D721Med (cell line): ENCODE measurements at regions not wholly inside any gene's neighbourhood (a gene's known extent, or its start where the extent isn't known, plus 50 kb on each side); places are given as distances from the start of the nearest gene placed in this dataset.

Experiments
- DNase-seq: peaks from one replicate; pipeline ENCODE4 v3.0.0; 2011; ENCODE audit warnings: low spot score; ENCODE audit not compliant: insufficient read length
- FAIRE-seq: peaks from 2 replicates; lab custom pipeline; 2011; peaks lifted over from hg19 to GRCh38; lab: Jason Lieb, UNC
- CTCF ChIP-seq: IDR thresholded peaks from 2 replicates; pipeline ENCODE4 v1.5.1; 2012; ENCODE audit warnings: mild to moderate bottlenecking, control low read depth; ENCODE audit not compliant: insufficient read depth; ENCODE audit errors: missing control alignments

- no peak for DNase-seq
- no peak for TF ChIP-seq CTCF
- no peak for FAIRE-seq
These were observed 609.0 kb upstream of the FZD8 start for GRCh38 chr10:36251068-36251467.

GRCh38 chr10:36248304-36248981 is 606.3 kb upstream of the FZD8 start:
- TF ChIP-seq CTCF, result no peak
- FAIRE-seq, result no peak
- DNase-seq, result no peak

GRCh38 chr10:36247478-36247877 is 605.4 kb upstream of the FZD8 start:
- no peak for FAIRE-seq
- no peak for TF ChIP-seq CTCF
- DNase-seq, result no peak

- TF ChIP-seq CTCF, result no peak
- DNase-seq (no peak), FAIRE-seq (no peak)
These were observed 594.8 kb upstream of the FZD8 start for GRCh38 chr10:36236931-36237330.

- FAIRE-seq (no peak), DNase-seq (no peak)
- no peak for TF ChIP-seq CTCF
These were observed 594.2 kb upstream of the FZD8 start for GRCh38 chr10:36236341-36236740.

GRCh38 chr10:36232935-36233334 is 590.8 kb upstream of the FZD8 start:
- no peak for FAIRE-seq
- no peak for DNase-seq
- no peak for TF ChIP-seq CTCF

GRCh38 chr10:36224431-36224985 is 582.4 kb upstream of the FZD8 start:
- FAIRE-seq (no peak), DNase-seq (no peak)
- TF ChIP-seq CTCF, result no peak
